GM23338 (cell line): ENCODE measurements at regions not wholly inside any gene's neighbourhood (a gene's known extent, or its start where the extent isn't known, plus 50 kb on each side); places are given as distances from the start of the nearest gene placed in this dataset.

Source experiments
- ATAC-seq: fragments of 200-7000 bp; cut with Tn5 transposase; 3 replicates; pipeline ENCODE4 v1.9.1; 2020
- DNase-seq: peaks from one replicate; pipeline ENCODE4 v3.0.0-alpha.2; 2015; ENCODE audit warnings: low spot score
- H2AFZ ChIP-seq: fragments of 200-600 bp; sonication (generic); 2 replicates; pipeline ENCODE4 v1.8.0; 2016; ENCODE audit warnings: antibody characterized with exemption, mild to moderate bottlenecking, moderate library complexity
- H3F3A ChIP-seq: fragments of 200-600 bp; sonication (generic); replicated peaks from 2 replicates; pipeline ENCODE4 v1.8.0; 2017; ENCODE audit warnings: antibody characterized with exemption, mixed run types, low read depth
- H3K27ac ChIP-seq: fragments of 200-600 bp; sonication (generic); 2 replicates; pipeline ENCODE4 v1.6.1; 2016; ENCODE audit warnings: low read depth
- H3K27me3 ChIP-seq: fragments of 200-600 bp; sonication (generic); 2 replicates; pipeline ENCODE4 v1.8.0; 2016; ENCODE audit warnings: mild to moderate bottlenecking, mixed run types, moderate library complexity; ENCODE audit not compliant: insufficient read depth
- H3K36me3 ChIP-seq: fragments of 200-600 bp; sonication (generic); 2 replicates; pipeline ENCODE4 v1.8.0; 2016; ENCODE audit warnings: mild to moderate bottlenecking; ENCODE audit not compliant: insufficient read depth
- H3K4me1 ChIP-seq: fragments of 200-600 bp; sonication (generic); 2 replicates; pipeline ENCODE4 v1.8.0; 2016; ENCODE audit warnings: mild to moderate bottlenecking, moderate library complexity; ENCODE audit not compliant: insufficient read depth
- H3K4me2 ChIP-seq: fragments of 200-600 bp; sonication (generic); 2 replicates; pipeline ENCODE4 v1.7.1; 2017; ENCODE audit warnings: mixed run types
- H3K4me3 ChIP-seq: fragments of 200-600 bp; sonication (generic); 2 replicates; pipeline ENCODE4 v1.6.1; 2016; ENCODE audit warnings: mixed run types
- H3K79me2 ChIP-seq: fragments of 200-600 bp; sonication (generic); replicated peaks from 2 replicates; pipeline ENCODE4 v1.8.0; 2017; ENCODE audit warnings: mild to moderate bottlenecking; ENCODE audit not compliant: insufficient read depth
- H3K9me2 ChIP-seq: fragments of 200-600 bp; sonication (generic); 2 replicates; pipeline ENCODE4 v1.8.0; 2017; ENCODE audit not compliant: insufficient read depth
- H4K20me1 ChIP-seq: fragments of 200-600 bp; sonication (generic); replicated peaks from 2 replicates; pipeline ENCODE4 v1.8.0; 2017; ENCODE audit warnings: mild to moderate bottlenecking; ENCODE audit not compliant: insufficient read depth
- H3K27ac Mint-ChIP-seq: 2 replicates; pipeline ENCODE4 v1.8.0; 2020; ENCODE audit warnings: inconsistent platforms, mild to moderate bottlenecking, moderate library complexity, mixed read lengths
- H3K27me3 Mint-ChIP-seq: 3 replicates; pipeline ENCODE4 v1.8.0; 2022; ENCODE audit warnings: low read depth, mild to moderate bottlenecking, moderate library complexity, mixed read lengths, inconsistent platforms; ENCODE audit not compliant: insufficient read depth, poor library complexity
- H3K36me3 Mint-ChIP-seq: 3 replicates; pipeline ENCODE4 v1.8.0; 2021; ENCODE audit warnings: low read depth, mild to moderate bottlenecking, inconsistent platforms, moderate library complexity, mixed read lengths
- H3K4me1 Mint-ChIP-seq: 3 replicates; pipeline ENCODE4 v1.8.0; 2020; ENCODE audit warnings: mild to moderate bottlenecking, inconsistent platforms, mixed read lengths
- H3K4me3 Mint-ChIP-seq: 3 replicates; pipeline ENCODE4 v1.8.0; 2021; ENCODE audit warnings: moderate library complexity, mild to moderate bottlenecking, inconsistent platforms, mixed read lengths
- H3K9me3 Mint-ChIP-seq: 3 replicates; pipeline ENCODE4 v1.8.0; 2020; ENCODE audit warnings: moderate library complexity, mild to moderate bottlenecking, inconsistent platforms, mixed read lengths
- CREB1 ChIP-seq: fragments of 250-450 bp; sonication (Bioruptor Pico); IDR thresholded peaks from 2 replicates; pipeline ENCODE4 v1.5.0; 2020; ENCODE audit warnings: low read depth, mild to moderate bottlenecking, moderate library complexity
- EZH2phosphoT487 ChIP-seq: fragments of 200-600 bp; sonication (generic); IDR thresholded peaks from one replicate; pipeline ENCODE4 v1.8.1; 2018; ENCODE audit warnings: antibody characterized with exemption; ENCODE audit not compliant: unreplicated experiment
- STAT1 ChIP-seq: IDR thresholded peaks from one replicate; pipeline ENCODE4 v1.6.1; 2016; ENCODE audit warnings: antibody characterized with exemption; ENCODE audit not compliant: unreplicated experiment
- ZNF114 ChIP-seq: fragments of 250-450 bp; sonication (Bioruptor Pico); IDR thresholded peaks from 2 replicates; pipeline ENCODE4 v1.5.0; 2020; ENCODE audit warnings: mild to moderate bottlenecking, moderate library complexity
- ZNF462 ChIP-seq: fragments of 250-450 bp; sonication (Bioruptor Pico); IDR thresholded peaks from 2 replicates; pipeline ENCODE4 v1.5.0; 2020; ENCODE audit warnings: mild to moderate bottlenecking, moderate library complexity

GRCh38 chr20:12682613-12683012, 326.2 kb upstream of the SPTLC3 start:
- Mint-ChIP-seq H3K4me1 (peaks cover 10% of the 10 kb centered on the region), H3K4me3 (no peak overlapping the region), H3K27ac (no peak overlapping the region), H3K27me3 (peaks cover 2% of the 10 kb centered on the region), H3K9me3 (no peaks in the 10 kb centered on the region), H3K36me3 (no peaks in the 10 kb centered on the region)
- H2AFZ ChIP-seq, result peak overlapping the region; percentile 28; the same call in 1 of the 2 replicates
- peaks cover 6% of the 10 kb centered on the region; the same call in 1 of the 2 replicates for H3K9me2 ChIP-seq
- H3K36me3 ChIP-seq, result no peaks in the 10 kb centered on the region
- H3F3A ChIP-seq, result no peaks in the 10 kb centered on the region
- no peak overlapping the region for H3K4me2 ChIP-seq
- H3K27ac ChIP-seq, result no peak overlapping the region
- TF ChIP-seq CREB1 (CRISPR knock-in tag) (no peak), STAT1 (no peak), ZNF462 (CRISPR knock-in tag) (no peak), ZNF114 (CRISPR knock-in tag) (no peak), EZH2phosphoT487 (no peak)
- H3K4me1 ChIP-seq, result peaks cover 11% of the 10 kb centered on the region
- H3K4me3 ChIP-seq, result no peak overlapping the region
- no peaks in the 10 kb centered on the region for H4K20me1 ChIP-seq
- H3K27me3 ChIP-seq, result no peaks in the 10 kb centered on the region
- no peak for ATAC-seq
- no peak for DNase-seq
- H3K79me2 ChIP-seq, result no peaks in the 10 kb centered on the region

DNA sequence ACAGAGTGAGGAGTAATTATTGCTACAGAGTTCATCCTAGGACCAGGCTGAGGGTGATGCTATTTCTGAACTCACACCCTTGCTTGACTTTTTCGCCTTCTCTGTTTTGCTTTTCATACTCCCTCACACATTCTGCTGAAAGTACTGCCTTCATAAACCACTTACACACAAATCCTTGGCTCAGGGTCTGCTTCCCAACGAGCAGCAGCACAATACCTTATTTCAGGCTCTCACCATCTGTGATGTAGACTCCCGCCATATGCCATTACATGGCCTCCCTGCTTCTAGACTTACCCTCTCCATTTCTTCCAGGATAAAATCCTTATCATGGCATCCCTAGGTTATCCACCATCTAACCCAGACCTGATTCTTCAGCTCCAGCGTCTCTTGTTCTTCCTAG, 321.3 kb upstream of the SPTLC3 start:
- peaks cover 8% of the 10 kb centered on the region; the same call in 1 of the 3 replicates for H3K9me3 Mint-ChIP-seq
- Histone ChIP-seq H3K4me3 (no peak overlapping the region), H3K27me3 (no peaks in the 10 kb centered on the region), H3K36me3 (no peaks in the 10 kb centered on the region), H3K4me1 (peaks cover 11% of the 10 kb centered on the region), H3F3A (no peaks in the 10 kb centered on the region), H4K20me1 (no peaks in the 10 kb centered on the region), H3K27ac (no peak overlapping the region), H3K79me2 (no peaks in the 10 kb centered on the region), H3K4me2 (no peak overlapping the region), H2AFZ (no peak overlapping the region), H3K9me2 (no peaks in the 10 kb centered on the region)
- no peak overlapping the region for H3K4me3 Mint-ChIP-seq
- DNase-seq (no peak), ATAC-seq (no peak)
- H3K27me3 Mint-ChIP-seq, result peaks cover 2% of the 10 kb centered on the region
- H3K27ac Mint-ChIP-seq, result no peak overlapping the region
- H3K36me3 Mint-ChIP-seq, result peaks cover 7% of the 10 kb centered on the region; the same call in 2 of the 3 replicates
- H3K4me1 Mint-ChIP-seq, result peaks cover 8% of the 10 kb centered on the region
- no peak for TF ChIP-seq ZNF462 (CRISPR knock-in tag)
- no peak for TF ChIP-seq ZNF114 (CRISPR knock-in tag)
